ENCODE measurements at regions not wholly inside any gene's neighbourhood (a gene's known extent, or its start where the extent isn't known, plus 50 kb on each side); places are given as distances from the start of the nearest gene placed in this dataset.

DNA sequence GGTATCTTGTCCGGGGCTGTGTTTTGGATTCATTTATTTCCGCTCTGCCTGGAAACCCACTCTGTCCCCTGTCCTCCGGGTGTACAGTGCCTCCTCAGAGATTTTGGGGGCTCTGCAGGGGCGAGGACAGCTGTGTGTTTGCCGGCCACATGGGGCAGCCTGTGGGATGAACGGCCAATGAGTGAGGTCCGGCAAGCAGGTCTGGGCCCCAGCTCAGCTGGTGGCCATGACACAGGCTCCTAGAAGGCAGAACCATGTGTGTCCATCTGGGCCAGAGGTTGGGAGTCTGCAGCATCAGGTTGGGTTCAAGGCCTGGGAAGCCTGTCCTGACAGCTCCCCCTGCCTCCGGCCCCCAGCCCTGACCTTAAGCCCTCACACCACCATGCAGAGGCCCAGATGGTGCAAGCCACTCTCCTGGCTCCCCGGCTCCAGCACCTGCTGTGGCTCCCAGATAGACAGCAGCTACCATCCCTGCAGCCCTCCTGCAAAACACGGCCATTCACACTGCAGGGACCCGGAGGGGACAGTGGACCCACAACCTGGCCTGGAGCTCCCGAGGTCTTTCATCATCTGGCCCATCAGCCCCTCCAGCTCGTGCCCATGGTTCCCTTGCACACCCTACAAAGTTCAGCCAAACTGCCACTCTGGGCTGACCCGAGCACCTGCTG, 220.1 kb upstream of the C14orf180 start:
- no peak for DNase-seq

DNA sequence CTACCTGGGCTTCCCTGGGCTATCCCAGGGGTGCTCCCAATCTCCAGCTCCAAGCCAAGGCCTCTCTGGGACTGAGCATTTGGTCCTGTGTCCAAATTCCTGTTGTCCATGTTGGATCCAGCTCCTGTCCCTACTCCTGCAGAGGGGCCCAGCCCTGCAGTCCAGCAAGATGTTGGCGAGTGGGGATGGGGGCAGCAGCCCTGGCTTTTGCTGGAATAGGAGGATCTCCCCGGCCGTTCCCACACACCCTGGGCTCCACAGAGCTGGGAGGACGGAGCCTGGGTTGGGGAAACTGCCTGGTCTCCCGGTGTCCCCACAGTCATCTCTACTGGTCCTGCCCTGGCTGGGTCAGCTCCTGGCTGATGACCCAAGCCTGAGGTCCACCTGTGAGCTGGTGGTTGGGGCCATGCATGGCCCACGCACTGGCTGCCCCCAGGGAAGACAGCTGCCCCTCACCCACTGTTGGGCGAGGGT, 219.6 kb upstream of the C14orf180 start:
- no peak for DNase-seq

- no peak for DNase-seq
Observed at GRCh38 chr14:104360501-104360900, 219.1 kb upstream of the C14orf180 start.

GRCh38 chr14:104361101-104361591, 218.4 kb upstream of the C14orf180 start:
- DNase-seq: no peak

- no peak for DNase-seq
Observed at GRCh38 chr14:104361921-104362681, 217.5 kb upstream of the C14orf180 start.

- DNase-seq: no peak
Observed at GRCh38 chr14:104362761-104363605, 216.6 kb upstream of the C14orf180 start.

GRCh38 chr14:104363891-104364760, 215.4 kb upstream of the C14orf180 start:
- no peak for DNase-seq

DNA sequence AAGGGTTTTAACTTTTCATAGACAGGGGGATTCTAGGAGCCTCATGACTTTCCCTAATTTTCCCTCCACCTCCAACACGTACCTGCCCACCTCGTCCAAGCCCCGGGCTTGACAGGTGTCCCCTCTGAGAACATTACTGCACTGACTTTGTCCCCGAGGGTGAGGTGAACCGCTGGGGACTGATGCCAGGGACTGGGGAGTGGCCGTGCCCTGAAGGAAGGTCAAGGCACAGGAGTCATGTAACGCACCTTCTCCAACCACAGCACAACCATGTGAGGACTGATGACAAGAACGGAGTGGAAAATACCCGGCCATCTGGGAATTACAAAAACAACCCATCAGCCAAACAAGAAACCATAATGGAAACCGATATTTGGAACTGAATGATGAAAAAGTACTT, 214.7 kb upstream of the C14orf180 start:
- DNase-seq: no peak

DNA sequence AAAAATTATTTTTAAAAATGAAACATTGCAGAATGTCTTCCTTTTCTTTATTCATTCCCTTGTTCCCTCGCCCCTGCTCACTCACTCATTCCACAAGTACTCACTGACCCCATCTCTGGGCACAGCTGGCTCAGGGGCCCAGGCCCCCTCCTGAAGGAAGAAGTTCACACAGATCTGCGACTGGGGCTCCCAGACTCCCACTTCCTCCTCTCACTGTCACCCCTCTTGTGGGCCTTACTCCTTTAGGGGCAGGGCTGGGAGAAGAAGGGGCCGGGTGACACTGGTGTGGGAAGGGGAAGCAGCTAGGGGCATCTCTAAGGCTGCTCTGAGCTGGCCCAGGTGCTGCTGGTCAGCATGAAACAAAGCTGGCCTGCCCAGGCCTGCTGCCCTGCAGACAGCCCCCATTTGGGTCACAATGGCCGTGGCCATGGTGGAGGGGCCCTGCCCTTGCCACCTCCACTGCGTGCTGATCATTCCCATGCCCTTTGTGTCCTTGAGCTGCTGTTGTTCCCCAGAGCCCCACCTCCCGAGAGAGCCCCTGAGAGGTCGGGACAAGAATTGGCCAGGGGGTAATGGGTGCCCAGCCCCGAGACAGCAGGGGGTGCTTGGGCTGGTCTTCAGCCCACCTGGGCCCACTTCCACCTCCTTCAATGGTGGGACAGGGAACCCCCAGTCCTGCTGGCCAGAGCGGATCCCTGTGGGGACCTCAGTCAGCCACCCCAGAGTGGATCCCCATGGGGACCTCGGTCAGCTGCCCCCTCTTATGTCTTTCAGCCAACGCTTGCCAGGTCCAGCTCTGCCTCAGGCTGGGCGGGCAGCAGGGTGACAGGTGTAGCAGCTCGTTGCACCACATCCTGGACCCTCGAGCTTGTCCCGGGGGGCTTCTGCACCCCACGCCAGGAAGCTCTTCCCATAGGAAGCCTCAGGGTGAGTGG, 212.4 kb upstream of the C14orf180 start:
- DNase-seq: no peak

- no peak for DNase-seq
Observed at GRCh38 chr14:104367866-104368750, 211.5 kb upstream of the C14orf180 start.

- DNase-seq: no peak
Observed at GRCh38 chr14:104368751-104369100, 210.8 kb upstream of the C14orf180 start.

DNA sequence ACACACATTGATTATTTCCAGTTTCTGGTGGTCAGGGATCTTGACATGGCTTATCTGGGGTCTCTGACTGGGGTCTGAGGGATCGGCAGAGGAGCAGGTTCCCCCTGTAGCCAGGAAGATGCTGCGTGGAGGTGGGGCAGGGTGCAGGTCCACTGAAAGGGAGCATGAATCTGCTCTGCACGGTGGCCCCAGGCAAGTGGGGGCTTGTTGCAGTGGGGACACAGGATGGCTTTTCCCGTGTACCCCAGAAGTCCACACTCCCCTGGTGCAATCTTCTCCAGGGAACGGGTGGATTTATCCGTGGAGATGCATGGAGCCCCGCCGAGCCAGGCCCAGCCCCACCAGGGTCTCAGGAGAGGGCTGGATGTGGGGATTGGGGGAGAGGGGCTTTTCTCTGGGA, 210.4 kb upstream of the C14orf180 start:
- DNase-seq: no peak

- DNase-seq: peak; percentile 5
Observed at GRCh38 chr14:104370256-104370870, 209.2 kb upstream of the C14orf180 start.

DNA sequence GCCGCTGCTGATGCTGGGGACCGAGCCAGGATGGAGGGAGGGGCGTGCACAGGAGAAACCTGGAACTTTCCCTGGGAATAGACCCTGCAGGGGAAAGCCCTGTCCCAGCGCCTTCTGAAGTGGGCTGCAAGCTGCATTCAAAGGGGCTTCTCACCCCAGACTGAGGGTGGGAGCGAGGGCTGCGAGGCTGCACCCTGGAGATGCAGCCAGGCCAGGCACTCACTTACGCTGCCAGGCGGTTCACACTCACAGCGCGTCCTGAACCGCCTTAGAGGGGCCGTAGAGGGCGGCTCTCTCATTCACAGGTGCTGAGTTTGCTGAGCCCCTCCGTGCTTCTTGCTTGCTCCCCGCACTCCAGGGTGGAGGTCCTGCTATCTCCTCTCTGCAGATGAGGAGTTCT, 208.5 kb upstream of the C14orf180 start:
- DNase-seq: no peak

DNA sequence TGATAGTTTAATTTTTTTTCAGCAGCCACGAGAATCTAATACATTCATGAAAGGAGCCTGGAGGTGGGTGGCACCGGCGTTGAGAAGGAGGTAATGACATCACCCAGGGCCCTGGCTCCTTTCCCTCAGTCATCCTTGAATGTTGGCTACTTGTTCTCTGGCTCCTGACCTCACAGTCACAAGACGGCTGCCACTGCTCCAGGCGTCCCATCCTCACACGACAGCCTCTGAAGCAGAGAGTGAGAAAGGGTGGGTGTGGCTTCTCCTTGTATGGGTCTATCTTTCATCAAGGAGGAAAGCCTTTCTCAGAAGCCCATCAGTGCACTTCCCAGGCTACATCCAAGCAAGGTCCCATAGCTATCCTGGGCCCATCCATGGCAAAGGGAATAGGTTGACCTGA, 207.6 kb upstream of the C14orf180 start:
- no peak for DNase-seq

DNA sequence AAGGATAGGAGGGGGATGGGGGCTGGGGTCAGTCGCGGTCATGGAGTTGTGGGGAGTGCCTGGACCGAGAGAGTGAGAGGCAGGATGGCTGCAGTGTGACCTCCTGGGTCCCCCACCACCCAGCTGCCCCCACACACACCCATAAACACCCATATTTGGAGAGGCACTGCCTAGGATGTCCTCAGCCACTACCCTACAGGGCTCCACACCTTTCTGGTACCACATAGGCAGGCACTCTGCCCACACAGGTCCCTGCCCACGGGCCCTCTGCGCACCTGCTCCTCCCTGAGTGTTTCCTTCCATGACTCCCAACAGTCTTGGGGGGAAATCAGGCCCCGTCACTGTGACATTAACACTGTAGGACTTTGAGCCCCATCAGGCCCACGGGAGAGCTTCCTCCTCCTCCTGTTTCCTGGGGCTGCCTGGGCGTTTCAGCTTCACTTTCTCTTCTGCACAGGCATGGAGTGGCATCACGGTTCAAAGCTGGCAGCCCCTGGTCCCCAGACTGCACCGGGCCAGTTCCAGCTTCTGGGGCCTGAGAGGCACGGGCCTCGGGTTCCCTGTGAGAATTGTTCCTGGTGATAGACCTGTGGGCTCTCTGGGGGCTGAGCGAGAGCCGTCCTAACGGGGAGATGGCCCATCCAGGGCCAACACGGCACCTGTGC, 207.0 kb upstream of the C14orf180 start:
- DNase-seq: no peak

DNA sequence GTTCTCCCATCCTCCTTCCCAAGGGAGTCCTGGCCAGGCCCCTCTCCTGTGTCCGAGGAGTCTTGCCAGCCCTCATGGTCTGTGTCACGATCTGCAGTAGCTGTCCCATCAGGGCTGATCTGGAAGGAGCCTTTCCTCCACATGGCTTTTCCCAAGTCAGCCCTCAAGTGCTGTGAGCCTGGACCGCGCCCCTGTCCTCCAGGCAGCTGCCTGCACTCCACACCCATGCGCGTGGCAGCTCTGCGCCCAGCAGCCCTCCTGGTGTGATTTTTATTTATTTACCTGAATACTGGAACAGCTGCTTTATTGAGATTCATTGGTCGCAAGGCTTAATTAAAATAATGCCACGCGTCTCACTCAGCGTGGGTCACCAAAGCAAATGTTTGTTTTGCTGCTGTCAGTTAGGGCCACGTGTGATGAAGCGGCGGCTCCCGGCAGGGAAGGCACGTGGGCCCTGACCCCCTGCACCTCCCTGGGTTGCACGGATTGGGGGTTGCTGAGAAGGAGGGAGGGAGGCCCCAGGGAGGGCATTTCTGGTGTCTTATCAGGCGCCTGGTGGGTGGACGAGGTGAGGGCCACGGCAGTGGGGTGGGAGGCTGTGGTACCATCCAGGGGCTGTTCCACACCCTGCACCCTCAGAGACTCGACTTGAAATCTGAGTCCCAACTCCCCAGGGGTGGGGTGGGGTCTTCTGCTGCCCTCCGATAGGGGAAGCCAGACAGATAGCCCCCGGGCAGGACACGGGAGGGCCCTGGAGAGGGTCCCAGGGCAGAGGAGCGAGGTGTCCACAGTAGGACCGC, 206.3 kb upstream of the C14orf180 start:
- no peak for DNase-seq

All from DMS53 (cell line).